GM23338 (cell line): ENCODE measurements at regions not wholly inside any gene's neighbourhood (a gene's known extent, or its start where the extent isn't known, plus 50 kb on each side); places are given as distances from the start of the nearest gene placed in this dataset.

ENCODE experiments used
- ATAC-seq: fragments of 200-7000 bp; cut with Tn5 transposase; 3 replicates; pipeline ENCODE4 v1.9.1; 2020
- DNase-seq: peaks from one replicate; pipeline ENCODE4 v3.0.0-alpha.2; 2015; ENCODE audit warnings: low spot score
- H2AFZ ChIP-seq: fragments of 200-600 bp; sonication (generic); 2 replicates; pipeline ENCODE4 v1.8.0; 2016; ENCODE audit warnings: antibody characterized with exemption, mild to moderate bottlenecking, moderate library complexity
- H3F3A ChIP-seq: fragments of 200-600 bp; sonication (generic); replicated peaks from 2 replicates; pipeline ENCODE4 v1.8.0; 2017; ENCODE audit warnings: antibody characterized with exemption, mixed run types, low read depth
- H3K27ac ChIP-seq: fragments of 200-600 bp; sonication (generic); 2 replicates; pipeline ENCODE4 v1.6.1; 2016; ENCODE audit warnings: low read depth
- H3K27me3 ChIP-seq: fragments of 200-600 bp; sonication (generic); 2 replicates; pipeline ENCODE4 v1.8.0; 2016; ENCODE audit warnings: mild to moderate bottlenecking, mixed run types, moderate library complexity; ENCODE audit not compliant: insufficient read depth
- H3K36me3 ChIP-seq: fragments of 200-600 bp; sonication (generic); 2 replicates; pipeline ENCODE4 v1.8.0; 2016; ENCODE audit warnings: mild to moderate bottlenecking; ENCODE audit not compliant: insufficient read depth
- H3K4me1 ChIP-seq: fragments of 200-600 bp; sonication (generic); 2 replicates; pipeline ENCODE4 v1.8.0; 2016; ENCODE audit warnings: mild to moderate bottlenecking, moderate library complexity; ENCODE audit not compliant: insufficient read depth
- H3K4me2 ChIP-seq: fragments of 200-600 bp; sonication (generic); 2 replicates; pipeline ENCODE4 v1.7.1; 2017; ENCODE audit warnings: mixed run types
- H3K4me3 ChIP-seq: fragments of 200-600 bp; sonication (generic); 2 replicates; pipeline ENCODE4 v1.6.1; 2016; ENCODE audit warnings: mixed run types
- H3K79me2 ChIP-seq: fragments of 200-600 bp; sonication (generic); replicated peaks from 2 replicates; pipeline ENCODE4 v1.8.0; 2017; ENCODE audit warnings: mild to moderate bottlenecking; ENCODE audit not compliant: insufficient read depth
- H3K9me2 ChIP-seq: fragments of 200-600 bp; sonication (generic); 2 replicates; pipeline ENCODE4 v1.8.0; 2017; ENCODE audit not compliant: insufficient read depth
- H4K20me1 ChIP-seq: fragments of 200-600 bp; sonication (generic); replicated peaks from 2 replicates; pipeline ENCODE4 v1.8.0; 2017; ENCODE audit warnings: mild to moderate bottlenecking; ENCODE audit not compliant: insufficient read depth
- H3K27ac Mint-ChIP-seq: 2 replicates; pipeline ENCODE4 v1.8.0; 2020; ENCODE audit warnings: inconsistent platforms, mild to moderate bottlenecking, moderate library complexity, mixed read lengths
- H3K27me3 Mint-ChIP-seq: 3 replicates; pipeline ENCODE4 v1.8.0; 2022; ENCODE audit warnings: low read depth, mild to moderate bottlenecking, moderate library complexity, mixed read lengths, inconsistent platforms; ENCODE audit not compliant: insufficient read depth, poor library complexity
- H3K36me3 Mint-ChIP-seq: 3 replicates; pipeline ENCODE4 v1.8.0; 2021; ENCODE audit warnings: low read depth, mild to moderate bottlenecking, inconsistent platforms, moderate library complexity, mixed read lengths
- H3K4me1 Mint-ChIP-seq: 3 replicates; pipeline ENCODE4 v1.8.0; 2020; ENCODE audit warnings: mild to moderate bottlenecking, inconsistent platforms, mixed read lengths
- H3K4me3 Mint-ChIP-seq: 3 replicates; pipeline ENCODE4 v1.8.0; 2021; ENCODE audit warnings: moderate library complexity, mild to moderate bottlenecking, inconsistent platforms, mixed read lengths
- H3K9me3 Mint-ChIP-seq: 3 replicates; pipeline ENCODE4 v1.8.0; 2020; ENCODE audit warnings: moderate library complexity, mild to moderate bottlenecking, inconsistent platforms, mixed read lengths
- CREB1 ChIP-seq: fragments of 250-450 bp; sonication (Bioruptor Pico); IDR thresholded peaks from 2 replicates; pipeline ENCODE4 v1.5.0; 2020; ENCODE audit warnings: low read depth, mild to moderate bottlenecking, moderate library complexity
- ETS1 ChIP-seq: IDR thresholded peaks from 2 replicates; pipeline ENCODE4 v1.6.1; 2016; ENCODE audit warnings: antibody characterized with exemption
- EZH2 ChIP-seq: fragments of 200-600 bp; sonication (generic); IDR thresholded peaks from one replicate; pipeline ENCODE4 v1.8.0; 2017; ENCODE audit warnings: antibody characterized with exemption, mild to moderate bottlenecking, low read depth; ENCODE audit not compliant: unreplicated experiment
- EZH2phosphoT487 ChIP-seq: fragments of 200-600 bp; sonication (generic); IDR thresholded peaks from one replicate; pipeline ENCODE4 v1.8.1; 2018; ENCODE audit warnings: antibody characterized with exemption; ENCODE audit not compliant: unreplicated experiment
- JUNB ChIP-seq: IDR thresholded peaks from one replicate; pipeline ENCODE4 v1.6.1; 2016; ENCODE audit warnings: antibody characterized with exemption; ENCODE audit not compliant: unreplicated experiment
- NANOG ChIP-seq: IDR thresholded peaks from 2 replicates; pipeline ENCODE4 v1.6.1; 2016; ENCODE audit warnings: antibody characterized with exemption, borderline replicate concordance
- POLR2AphosphoS5 ChIP-seq: IDR thresholded peaks from 2 replicates; pipeline ENCODE4 v1.6.1; 2016; ENCODE audit warnings: antibody characterized with exemption, low read depth
- REST ChIP-seq: IDR thresholded peaks from one replicate; pipeline ENCODE4 v1.6.1; 2018; ENCODE audit warnings: antibody characterized with exemption; ENCODE audit not compliant: unreplicated experiment
- STAT1 ChIP-seq: IDR thresholded peaks from one replicate; pipeline ENCODE4 v1.6.1; 2016; ENCODE audit warnings: antibody characterized with exemption; ENCODE audit not compliant: unreplicated experiment
- ZNF114 ChIP-seq: fragments of 250-450 bp; sonication (Bioruptor Pico); IDR thresholded peaks from 2 replicates; pipeline ENCODE4 v1.5.0; 2020; ENCODE audit warnings: mild to moderate bottlenecking, moderate library complexity
- ZNF331 ChIP-seq: fragments of 250-450 bp; sonication (Bioruptor Pico); IDR thresholded peaks from 2 replicates; pipeline ENCODE4 v1.5.0; 2020; ENCODE audit warnings: low read depth, mild to moderate bottlenecking, moderate library complexity
- ZNF462 ChIP-seq: fragments of 250-450 bp; sonication (Bioruptor Pico); IDR thresholded peaks from 2 replicates; pipeline ENCODE4 v1.5.0; 2020; ENCODE audit warnings: mild to moderate bottlenecking, moderate library complexity
- TF ChIP-seq, protein P1 (sequence below), 2 experiments: fragments of 200-600 bp in 1 of 2; sonication (generic) in 1 of 2; conservative IDR thresholded peaks; 2 replicates each; pipeline versions ENCODE4 v1.5.1 to v1.6.1; 2016 to 2017; ENCODE audit warnings: antibody characterized with exemption in 2 of 2, low read depth in 2 of 2, mild to moderate bottlenecking in 2 of 2, moderate library complexity in 1 of 2

- TF ChIP-seq CREB1 (CRISPR knock-in tag) (no peak), JUNB (no peak), STAT1 (no peak), EZH2 (no peak), NANOG (no peak), EZH2phosphoT487 (no peak), ZNF462 (CRISPR knock-in tag) (no peak), REST (no peak), ZNF114 (CRISPR knock-in tag) (no peak), ETS1 (no peak), POLR2AphosphoS5 (no peak), ZNF331 (no peak)
- TF ChIP-seq, protein P1, sequence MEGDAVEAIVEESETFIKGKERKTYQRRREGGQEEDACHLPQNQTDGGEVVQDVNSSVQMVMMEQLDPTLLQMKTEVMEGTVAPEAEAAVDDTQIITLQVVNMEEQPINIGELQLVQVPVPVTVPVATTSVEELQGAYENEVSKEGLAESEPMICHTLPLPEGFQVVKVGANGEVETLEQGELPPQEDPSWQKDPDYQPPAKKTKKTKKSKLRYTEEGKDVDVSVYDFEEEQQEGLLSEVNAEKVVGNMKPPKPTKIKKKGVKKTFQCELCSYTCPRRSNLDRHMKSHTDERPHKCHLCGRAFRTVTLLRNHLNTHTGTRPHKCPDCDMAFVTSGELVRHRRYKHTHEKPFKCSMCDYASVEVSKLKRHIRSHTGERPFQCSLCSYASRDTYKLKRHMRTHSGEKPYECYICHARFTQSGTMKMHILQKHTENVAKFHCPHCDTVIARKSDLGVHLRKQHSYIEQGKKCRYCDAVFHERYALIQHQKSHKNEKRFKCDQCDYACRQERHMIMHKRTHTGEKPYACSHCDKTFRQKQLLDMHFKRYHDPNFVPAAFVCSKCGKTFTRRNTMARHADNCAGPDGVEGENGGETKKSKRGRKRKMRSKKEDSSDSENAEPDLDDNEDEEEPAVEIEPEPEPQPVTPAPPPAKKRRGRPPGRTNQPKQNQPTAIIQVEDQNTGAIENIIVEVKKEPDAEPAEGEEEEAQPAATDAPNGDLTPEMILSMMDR (conservative IDR thresholded peaks at IDR 0.05; ENCODE audit: low read depth in 2 of 2): no peak
- H3K4me1 ChIP-seq: no peaks in the 10 kb centered on the region
- Mint-ChIP-seq H3K27me3 (no peaks in the 10 kb centered on the region), H3K4me1 (peaks cover 5% of the 10 kb centered on the region; the same call in 2 of the 3 replicates), H3K9me3 (no peaks in the 10 kb centered on the region; the same call in 2 of the 3 replicates), H3K27ac (no peak overlapping the region), H3K4me3 (no peak overlapping the region), H3K36me3 (no peaks in the 10 kb centered on the region)
- no peak for ATAC-seq
- no peaks in the 10 kb centered on the region for H3K79me2 ChIP-seq
- H2AFZ ChIP-seq: no peak overlapping the region
- no peak overlapping the region for H3K27ac ChIP-seq
- H3K9me2 ChIP-seq: no peaks in the 10 kb centered on the region
- no peak for DNase-seq
- no peak overlapping the region for H3K4me3 ChIP-seq
- H4K20me1 ChIP-seq: no peaks in the 10 kb centered on the region
- no peaks in the 10 kb centered on the region for H3K27me3 ChIP-seq
- no peaks in the 10 kb centered on the region for H3F3A ChIP-seq
- H3K4me2 ChIP-seq: no peak overlapping the region
- H3K36me3 ChIP-seq: no peaks in the 10 kb centered on the region
Measured at GRCh38 chr2:220394433-220394832, 767.0 kb downstream of the SLC4A3 start.
